HG02763 (cell line): ENCODE measurements at regions not wholly inside any gene's neighbourhood (a gene's known extent, or its start where the extent isn't known, plus 50 kb on each side); places are given as distances from the start of the nearest gene placed in this dataset.

Experiments
- ATAC-seq: cut with Tn5 transposase; IDR thresholded peaks from one replicate; pipeline ENCODE4 v1.9.1; 2021; ENCODE audit warnings: mild to moderate bottlenecking, moderate library complexity; ENCODE audit not compliant: unreplicated experiment

- no peak for ATAC-seq
Measured at GRCh38 chr10:31587691-31588090, 268.7 kb downstream of the ZEB1 start.

- no peak for ATAC-seq
Measured at GRCh38 chr10:31586723-31587638, 268.0 kb downstream of the ZEB1 start.

- ATAC-seq: no peak
Measured at GRCh38 chr10:31584876-31585275, 265.9 kb downstream of the ZEB1 start.

- ATAC-seq: no peak
Measured at GRCh38 chr10:31584098-31584631, 265.1 kb downstream of the ZEB1 start.

GRCh38 chr10:31583293-31583692, 264.3 kb downstream of the ZEB1 start:
- ATAC-seq: no peak

GRCh38 chr10:31582365-31583052, 263.5 kb downstream of the ZEB1 start:
- no peak for ATAC-seq

- no peak for ATAC-seq
Measured at GRCh38 chr10:31581741-31582323, 262.8 kb downstream of the ZEB1 start.

- no peak for ATAC-seq
Measured at GRCh38 chr10:31580646-31581045, 261.6 kb downstream of the ZEB1 start.
